Activated B cell treated with CpG ODN at 0.5 μM for 24 hours (primary cell): ENCODE measurements at regions not wholly inside any gene's neighbourhood (a gene's known extent, or its start where the extent isn't known, plus 50 kb on each side); places are given as distances from the start of the nearest gene placed in this dataset.

Experiments used
- ATAC-seq: fragments of 200-7000 bp; cut with Tn5 transposase; one replicate; pipeline ENCODE4 v1.10.0; 2021; ENCODE audit warnings: low read depth, mild to moderate bottlenecking, moderate library complexity
- CTCF ChIA-PET: fragments of 350-600 bp; sonication (Branson Sonifier 250); formaldehyde crosslinking; loops from one replicate; lab custom pipeline; 2021; ENCODE audit warnings: antibody characterized with exemption; lab: Charles Lee
- POLR2A ChIA-PET: fragments of 350-600 bp; sonication (Branson Sonifier 250); formaldehyde crosslinking; loops from one replicate; lab custom pipeline; 2021; ENCODE audit warnings: antibody characterized with exemption; lab: Charles Lee
- DNase-seq: peaks from one replicate; pipeline ENCODE4 v3.0.0; 2022
- H3K27ac Mint-ChIP-seq: one replicate; pipeline ENCODE4 v1.8.0; 2020; ENCODE audit warnings: mixed read lengths
- H3K27me3 Mint-ChIP-seq: one replicate; pipeline ENCODE4 v1.8.0; 2021; ENCODE audit warnings: mixed read lengths
- H3K36me3 Mint-ChIP-seq: one replicate; pipeline ENCODE4 v1.8.0; 2021; ENCODE audit warnings: low read depth, mixed read lengths
- H3K4me1 Mint-ChIP-seq: one replicate; pipeline ENCODE4 v1.8.0; 2021; ENCODE audit warnings: mixed read lengths
- H3K4me3 Mint-ChIP-seq: one replicate; pipeline ENCODE4 v1.8.0; 2020; ENCODE audit warnings: mild to moderate bottlenecking, mixed read lengths
- H3K9me3 Mint-ChIP-seq: one replicate; pipeline ENCODE4 v1.8.0; 2020; ENCODE audit warnings: mixed read lengths
- CTCF ChIP-seq: fragments of 200-600 bp; IDR thresholded peaks from one replicate; pipeline ENCODE4 v1.8.0; 2022; ENCODE audit warnings: antibody characterized with exemption, mild to moderate bottlenecking
- intact Hi-C: fragments of 100-400 bp; cut with micrococcal nuclease; formaldehyde crosslinking; loops from one replicate; pipeline ENCODE4 v1.15.1; 2024

DNA sequence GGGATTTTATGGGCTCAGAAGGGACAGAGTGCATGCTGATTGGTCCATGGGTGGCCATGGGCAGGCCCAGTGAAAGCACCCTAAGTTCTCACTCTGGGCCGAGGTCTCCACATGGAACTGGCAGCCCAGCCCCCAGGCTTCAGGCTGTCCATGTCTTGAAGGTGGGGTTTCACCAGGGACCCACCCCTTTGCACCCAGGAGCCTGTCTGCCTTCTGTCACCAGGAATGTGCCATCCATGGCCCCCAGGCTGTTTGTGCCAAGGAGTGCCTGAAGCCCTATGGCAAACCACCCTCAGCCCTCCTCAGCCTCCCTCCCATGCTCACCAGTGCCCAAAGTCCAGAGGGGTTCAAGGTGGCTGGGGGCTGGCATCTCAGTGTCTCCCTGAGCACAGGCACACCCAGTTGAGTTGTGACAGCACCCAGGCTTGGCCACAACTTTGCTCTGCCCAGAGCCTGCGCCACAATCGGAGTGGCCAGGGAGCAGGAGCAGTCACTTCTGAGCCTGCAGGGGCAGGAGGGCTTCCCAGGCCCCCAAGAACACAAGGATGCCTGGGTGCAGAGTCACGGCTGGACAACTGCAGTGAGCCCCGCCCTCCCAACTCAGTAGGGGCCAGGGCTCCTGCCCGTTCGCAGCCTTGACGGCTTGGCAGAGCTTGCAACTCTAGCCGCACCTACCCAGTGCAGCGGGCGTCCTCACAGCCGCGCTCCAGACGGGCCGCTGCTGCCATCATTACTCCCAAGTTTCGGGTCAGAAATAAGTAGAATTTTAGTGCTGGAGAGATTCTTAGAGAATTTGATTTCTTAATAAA lies 185.3 kb upstream of the NUDT6 start:
- Mint-ChIP-seq H3K27me3 (no peaks in the 10 kb centered on the region), H3K27ac (no peak overlapping the region), H3K4me1 (no peaks in the 10 kb centered on the region), H3K36me3 (peaks cover 10% of the 10 kb centered on the region), H3K9me3 (no peaks in the 10 kb centered on the region), H3K4me3 (no peak overlapping the region)
- ChIA-PET POLR2A (no interaction called here), CTCF (interaction anchor here (1.5 kb wide), 1 partner anchor 553 kb away, joined by 3 read pairs; no protein-coding TSS in a partner anchor)
- TF ChIP-seq CTCF: no peak
- DNase-seq: no peak
- no peak for ATAC-seq
- intact Hi-C loops: no loop called here

GRCh38 chr4:123109139-123109538 lies 186.7 kb upstream of the NUDT6 start:
- ChIA-PET CTCF (no interaction called here), POLR2A (no interaction called here)
- ATAC-seq: no peak
- intact Hi-C loops: no loop called here
- Mint-ChIP-seq H3K9me3 (peaks cover 3% of the 10 kb centered on the region), H3K27me3 (no peaks in the 10 kb centered on the region), H3K27ac (no peak overlapping the region), H3K36me3 (peaks cover 17% of the 10 kb centered on the region), H3K4me3 (no peak overlapping the region), H3K4me1 (no peaks in the 10 kb centered on the region)
- no peak for TF ChIP-seq CTCF
- DNase-seq: no peak

GRCh38 chr4:123110147-123110546 lies 187.8 kb upstream of the NUDT6 start:
- H3K4me3 Mint-ChIP-seq: no peak overlapping the region
- ATAC-seq: no peak
- intact Hi-C loops: no loop called here
- ChIA-PET POLR2A (no interaction called here), CTCF (no interaction called here)
- peaks cover 17% of the 10 kb centered on the region for H3K36me3 Mint-ChIP-seq
- no peak overlapping the region for H3K27ac Mint-ChIP-seq
- no peaks in the 10 kb centered on the region for H3K4me1 Mint-ChIP-seq
- peaks cover 3% of the 10 kb centered on the region for H3K9me3 Mint-ChIP-seq
- TF ChIP-seq CTCF: no peak
- no peaks in the 10 kb centered on the region for H3K27me3 Mint-ChIP-seq
- no peak for DNase-seq

GRCh38 chr4:123110685-123111084 lies 188.3 kb upstream of the NUDT6 start:
- no peaks in the 10 kb centered on the region for H3K4me1 Mint-ChIP-seq
- DNase-seq (no peak), ATAC-seq (no peak)
- peaks cover 3% of the 10 kb centered on the region for H3K9me3 Mint-ChIP-seq
- H3K27me3 Mint-ChIP-seq: no peaks in the 10 kb centered on the region
- no peak overlapping the region for H3K27ac Mint-ChIP-seq
- no peak overlapping the region for H3K4me3 Mint-ChIP-seq
- peaks cover 17% of the 10 kb centered on the region for H3K36me3 Mint-ChIP-seq
- no peak for TF ChIP-seq CTCF
- intact Hi-C loops: no loop called here
- POLR2A ChIA-PET: interaction anchor here (0.7 kb wide), 1 partner anchor 194 kb away, joined by 3 read pairs; no protein-coding TSS in a partner anchor
- CTCF ChIA-PET: no interaction called here

DNA sequence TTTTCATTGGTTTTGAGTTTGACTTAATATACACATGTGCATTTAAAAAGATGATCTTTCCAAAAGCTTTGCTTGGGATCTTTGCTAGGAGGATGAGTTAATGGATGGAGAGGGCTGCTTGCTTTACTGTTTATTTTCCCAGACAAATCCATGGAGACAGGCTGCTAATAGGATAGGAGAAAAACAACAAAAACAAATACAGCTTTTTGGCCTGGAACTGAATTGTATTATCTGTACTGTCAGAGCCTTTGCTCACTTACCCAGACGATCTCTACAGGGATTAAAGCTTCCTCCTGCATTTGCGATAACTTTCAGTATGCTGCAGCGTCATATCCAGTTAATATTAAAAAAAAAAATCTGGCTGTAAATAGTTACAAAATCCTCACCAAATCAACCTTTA lies 190.8 kb upstream of the NUDT6 start:
- ATAC-seq (no peak), DNase-seq (no peak)
- no peak overlapping the region for H3K27ac Mint-ChIP-seq
- peaks cover 9% of the 10 kb centered on the region for H3K36me3 Mint-ChIP-seq
- no peaks in the 10 kb centered on the region for H3K27me3 Mint-ChIP-seq
- ChIA-PET CTCF (no interaction called here), POLR2A (no interaction called here)
- H3K4me3 Mint-ChIP-seq: no peak overlapping the region
- no peak for TF ChIP-seq CTCF
- H3K4me1 Mint-ChIP-seq: no peaks in the 10 kb centered on the region
- H3K9me3 Mint-ChIP-seq: peaks cover 3% of the 10 kb centered on the region
- intact Hi-C loops: no loop called here
